ENCODE measurements at regions not wholly inside any gene's neighbourhood (a gene's known extent, or its start where the extent isn't known, plus 50 kb on each side); places are given as distances from the start of the nearest gene placed in this dataset.

DNA sequence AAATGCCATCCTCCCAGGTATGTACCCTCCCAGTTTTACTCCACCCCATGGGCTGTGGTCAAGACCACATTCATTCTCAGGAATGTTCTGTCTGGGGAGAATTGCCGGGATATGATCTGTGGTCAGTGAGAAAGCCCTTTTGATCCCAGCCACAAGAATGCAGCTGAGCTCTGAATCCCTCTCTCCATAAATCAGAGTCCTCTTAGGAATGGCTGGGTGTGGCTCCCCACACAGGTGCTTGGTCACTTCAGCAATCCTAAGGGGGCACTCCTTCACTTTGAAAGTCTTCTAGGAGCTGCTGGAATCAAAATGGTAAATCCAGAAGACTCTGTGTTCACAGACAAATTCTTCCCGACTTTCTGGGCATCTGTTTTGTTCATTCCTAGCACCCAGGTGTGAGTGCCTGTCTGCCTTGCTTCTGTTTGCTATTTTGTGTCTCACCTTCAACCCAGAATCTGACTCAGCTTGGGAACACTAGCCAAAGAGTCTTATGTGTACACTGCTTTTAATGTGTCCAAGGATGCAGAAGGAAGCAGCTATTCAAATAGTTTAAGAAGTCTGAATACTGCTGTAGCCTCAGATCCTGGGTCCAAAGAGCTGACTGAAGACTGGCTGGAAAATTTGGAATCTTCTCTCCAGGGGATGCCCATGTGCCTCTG, 144.6 kb upstream of the CDKN3 start:
- TF ChIP-seq, protein P1, sequence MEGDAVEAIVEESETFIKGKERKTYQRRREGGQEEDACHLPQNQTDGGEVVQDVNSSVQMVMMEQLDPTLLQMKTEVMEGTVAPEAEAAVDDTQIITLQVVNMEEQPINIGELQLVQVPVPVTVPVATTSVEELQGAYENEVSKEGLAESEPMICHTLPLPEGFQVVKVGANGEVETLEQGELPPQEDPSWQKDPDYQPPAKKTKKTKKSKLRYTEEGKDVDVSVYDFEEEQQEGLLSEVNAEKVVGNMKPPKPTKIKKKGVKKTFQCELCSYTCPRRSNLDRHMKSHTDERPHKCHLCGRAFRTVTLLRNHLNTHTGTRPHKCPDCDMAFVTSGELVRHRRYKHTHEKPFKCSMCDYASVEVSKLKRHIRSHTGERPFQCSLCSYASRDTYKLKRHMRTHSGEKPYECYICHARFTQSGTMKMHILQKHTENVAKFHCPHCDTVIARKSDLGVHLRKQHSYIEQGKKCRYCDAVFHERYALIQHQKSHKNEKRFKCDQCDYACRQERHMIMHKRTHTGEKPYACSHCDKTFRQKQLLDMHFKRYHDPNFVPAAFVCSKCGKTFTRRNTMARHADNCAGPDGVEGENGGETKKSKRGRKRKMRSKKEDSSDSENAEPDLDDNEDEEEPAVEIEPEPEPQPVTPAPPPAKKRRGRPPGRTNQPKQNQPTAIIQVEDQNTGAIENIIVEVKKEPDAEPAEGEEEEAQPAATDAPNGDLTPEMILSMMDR (IDR thresholded peaks at IDR 0.05; ENCODE audit: poor library complexity, severe bottlenecking): no peak
- no peak for TF ChIP-seq POLR2AphosphoS5 (IDR thresholded peaks at IDR 0.05)

All from neural cell (in vitro differentiated cells).